ENCODE measurements at regions not wholly inside any gene's neighbourhood (a gene's known extent, or its start where the extent isn't known, plus 50 kb on each side); places are given as distances from the start of the nearest gene placed in this dataset.

- no peaks in the 10 kb centered on the region for H3K36me3 ChIP-seq (ENCODE audit: control insufficient read depth in 2 of 2, insufficient read depth in 2 of 2, low read length in 1 of 2)
- WGBS, 2 donors = 69 to 77% methylated on average over 2 of the region's 2 CpGs
- H3K4me3 ChIP-seq (ENCODE audit: low read depth in 1 of 2, low read length in 2 of 2) = no peak overlapping the region
- H3K9me3 ChIP-seq (ENCODE audit: control insufficient read depth in 2 of 2, insufficient read depth in 1 of 2, low read depth in 1 of 2, low read length in 1 of 2) = no peaks in the 10 kb centered on the region
- no peaks in the 10 kb centered on the region for H3K27me3 ChIP-seq (ENCODE audit: control insufficient read depth in 1 of 2, insufficient read depth in 2 of 2, low read length in 2 of 2)
- peaks cover 0 to 5% of the 10 kb centered on the region in 2 donors for H3K4me1 ChIP-seq (ENCODE audit: control insufficient read depth in 2 of 2, insufficient read depth in 2 of 2, low read length in 1 of 2)
- H3K27ac ChIP-seq (ENCODE audit: low read depth in 2 of 2, low read length in 1 of 2) = no peak overlapping the region
These were observed 112.8 kb downstream of the C1D start for GRCh38 chr2:67950018-67950417.

DNA sequence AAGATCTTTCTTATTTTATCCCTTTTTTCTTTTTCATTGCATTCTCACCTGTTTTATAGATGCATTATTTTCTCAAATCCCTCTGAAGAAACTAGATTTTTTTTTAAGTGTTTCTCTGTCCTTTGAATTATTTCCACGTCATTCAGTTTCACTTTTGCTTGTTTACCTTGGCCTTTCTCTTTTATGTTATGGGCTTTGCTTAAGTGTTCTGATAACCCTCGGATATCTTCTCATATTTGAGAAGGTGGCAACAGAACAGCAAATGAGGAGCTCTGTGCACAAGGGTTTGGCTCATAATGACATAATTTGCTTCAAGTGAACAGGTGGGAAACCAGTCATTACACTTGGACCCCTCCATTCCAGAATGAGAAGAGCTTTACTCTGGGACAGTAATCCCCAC lies 111.9 kb downstream of the C1D start:
- Histone ChIP-seq H3K9me3 (ENCODE audit: control insufficient read depth in 2 of 2, insufficient read depth in 1 of 2, low read depth in 1 of 2, low read length in 1 of 2) (no peaks in the 10 kb centered on the region), H3K27ac (ENCODE audit: low read depth in 2 of 2, low read length in 1 of 2) (no peak overlapping the region), H3K36me3 (ENCODE audit: control insufficient read depth in 2 of 2, insufficient read depth in 2 of 2, low read length in 1 of 2) (no peaks in the 10 kb centered on the region), H3K4me3 (ENCODE audit: low read depth in 1 of 2, low read length in 2 of 2) (no peak overlapping the region), H3K27me3 (ENCODE audit: control insufficient read depth in 1 of 2, insufficient read depth in 2 of 2, low read length in 2 of 2) (no peaks in the 10 kb centered on the region), H3K4me1 (ENCODE audit: control insufficient read depth in 2 of 2, insufficient read depth in 2 of 2, low read length in 1 of 2) (peaks cover 0 to 5% of the 10 kb centered on the region in 2 donors)
- 26 to 27% methylated on average over 2 of the region's 2 CpGs for WGBS, 2 donors

GRCh38 chr2:67952066-67952465 lies 110.7 kb downstream of the C1D start:
- peaks cover 0 to under 1% of the 10 kb centered on the region in 2 donors for H3K9me3 ChIP-seq (ENCODE audit: control insufficient read depth in 2 of 2, insufficient read depth in 1 of 2, low read depth in 1 of 2, low read length in 1 of 2)
- H3K27me3 ChIP-seq (ENCODE audit: control insufficient read depth in 1 of 2, insufficient read depth in 2 of 2, low read length in 2 of 2) = no peaks in the 10 kb centered on the region
- no peak overlapping the region for H3K4me3 ChIP-seq (ENCODE audit: low read depth in 1 of 2, low read length in 2 of 2)
- 55 to 68% methylated on average over 4 of the region's 4 CpGs for WGBS, 2 donors
- no peaks in the 10 kb centered on the region for H3K36me3 ChIP-seq (ENCODE audit: control insufficient read depth in 2 of 2, insufficient read depth in 2 of 2, low read length in 1 of 2)
- no peak overlapping the region for H3K27ac ChIP-seq (ENCODE audit: low read depth in 2 of 2, low read length in 1 of 2)
- H3K4me1 ChIP-seq (ENCODE audit: control insufficient read depth in 2 of 2, insufficient read depth in 2 of 2, low read length in 1 of 2) = peaks cover 0 to 5% of the 10 kb centered on the region in 2 donors

- Histone ChIP-seq H3K9me3 (ENCODE audit: control insufficient read depth in 2 of 2, insufficient read depth in 1 of 2, low read depth in 1 of 2, low read length in 1 of 2) (peaks cover 0 to 3% of the 10 kb centered on the region in 2 donors), H3K36me3 (ENCODE audit: control insufficient read depth in 2 of 2, insufficient read depth in 2 of 2, low read length in 1 of 2) (no peaks in the 10 kb centered on the region), H3K4me1 (ENCODE audit: control insufficient read depth in 2 of 2, insufficient read depth in 2 of 2, low read length in 1 of 2) (peaks cover 0 to 5% of the 10 kb centered on the region in 2 donors), H3K27me3 (ENCODE audit: control insufficient read depth in 1 of 2, insufficient read depth in 2 of 2, low read length in 2 of 2) (no peaks in the 10 kb centered on the region), H3K27ac (ENCODE audit: low read depth in 2 of 2, low read length in 1 of 2) (no peak overlapping the region), H3K4me3 (ENCODE audit: low read depth in 1 of 2, low read length in 2 of 2) (no peak overlapping the region)
- 37 to 39% methylated on average over 6 of the region's 6 CpGs for WGBS, 2 donors
These were observed 108.6 kb downstream of the C1D start for GRCh38 chr2:67954093-67954748.

GRCh38 chr2:67955748-67956603 lies 106.8 kb downstream of the C1D start:
- Histone ChIP-seq H3K27me3 (ENCODE audit: control insufficient read depth in 1 of 2, insufficient read depth in 2 of 2, low read length in 2 of 2) (no peaks in the 10 kb centered on the region), H3K4me1 (ENCODE audit: control insufficient read depth in 2 of 2, insufficient read depth in 2 of 2, low read length in 1 of 2) (peaks cover 0 to 5% of the 10 kb centered on the region in 2 donors), H3K27ac (ENCODE audit: low read depth in 2 of 2, low read length in 1 of 2) (no peak overlapping the region), H3K36me3 (ENCODE audit: control insufficient read depth in 2 of 2, insufficient read depth in 2 of 2, low read length in 1 of 2) (no peaks in the 10 kb centered on the region), H3K9me3 (ENCODE audit: control insufficient read depth in 2 of 2, insufficient read depth in 1 of 2, low read depth in 1 of 2, low read length in 1 of 2) (peaks cover 0 to 3% of the 10 kb centered on the region in 2 donors), H3K4me3 (ENCODE audit: low read depth in 1 of 2, low read length in 2 of 2) (no peak overlapping the region)
- 53 to 65% methylated on average over 7 of the region's 7 CpGs for WGBS, 2 donors

DNA sequence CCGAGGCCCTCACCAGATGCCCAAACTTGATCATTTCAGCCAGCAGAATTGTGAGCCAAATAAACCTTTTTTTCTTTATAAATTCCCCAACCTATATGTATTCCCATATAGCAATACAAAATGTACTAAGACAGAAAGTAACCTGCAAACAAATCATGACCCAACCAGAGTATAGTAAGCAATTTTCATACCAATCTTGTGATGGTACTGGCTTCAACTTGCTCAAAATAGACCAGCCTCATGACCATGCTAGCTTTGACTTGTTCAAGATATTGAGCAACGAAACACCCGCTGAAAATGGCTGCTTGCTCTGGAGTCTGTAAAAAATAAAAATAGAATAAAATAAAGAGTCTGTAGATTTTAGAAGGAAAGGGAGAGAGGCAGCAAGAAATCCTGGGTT lies 97.6 kb downstream of the C1D start:
- peaks cover 0 to 2% of the 10 kb centered on the region in 2 donors for H3K9me3 ChIP-seq (ENCODE audit: control insufficient read depth in 2 of 2, insufficient read depth in 1 of 2, low read depth in 1 of 2, low read length in 1 of 2)
- no peaks in the 10 kb centered on the region for H3K36me3 ChIP-seq (ENCODE audit: control insufficient read depth in 2 of 2, insufficient read depth in 2 of 2, low read length in 1 of 2)
- H3K27me3 ChIP-seq (ENCODE audit: control insufficient read depth in 1 of 2, insufficient read depth in 2 of 2, low read length in 2 of 2) = peaks cover 0 to 2% of the 10 kb centered on the region in 2 donors
- no peaks in the 10 kb centered on the region for H3K4me1 ChIP-seq (ENCODE audit: control insufficient read depth in 2 of 2, insufficient read depth in 2 of 2, low read length in 1 of 2)
- H3K4me3 ChIP-seq (ENCODE audit: low read depth in 1 of 2, low read length in 2 of 2) = no peak overlapping the region
- WGBS, 2 donors = 53 to 67% methylated on average over 3 of the region's 3 CpGs
- H3K27ac ChIP-seq (ENCODE audit: low read depth in 2 of 2, low read length in 1 of 2) = no peak overlapping the region

- Histone ChIP-seq H3K9me3 (ENCODE audit: control insufficient read depth in 2 of 2, insufficient read depth in 1 of 2, low read depth in 1 of 2, low read length in 1 of 2) (no peaks in the 10 kb centered on the region), H3K4me3 (ENCODE audit: low read depth in 1 of 2, low read length in 2 of 2) (no peak overlapping the region), H3K27me3 (ENCODE audit: control insufficient read depth in 1 of 2, insufficient read depth in 2 of 2, low read length in 2 of 2) (no peaks in the 10 kb centered on the region), H3K36me3 (ENCODE audit: control insufficient read depth in 2 of 2, insufficient read depth in 2 of 2, low read length in 1 of 2) (no peaks in the 10 kb centered on the region), H3K4me1 (ENCODE audit: control insufficient read depth in 2 of 2, insufficient read depth in 2 of 2, low read length in 1 of 2) (no peaks in the 10 kb centered on the region), H3K27ac (ENCODE audit: low read depth in 2 of 2, low read length in 1 of 2) (no peak overlapping the region)
These were observed 92.7 kb downstream of the C1D start for GRCh38 chr2:67970071-67970470.

- WGBS, 2 donors = 91 to 97% methylated on average over 3 of the region's 3 CpGs
- Histone ChIP-seq H3K4me3 (ENCODE audit: low read depth in 1 of 2, low read length in 2 of 2) (no peak overlapping the region), H3K27ac (ENCODE audit: low read depth in 2 of 2, low read length in 1 of 2) (no peak overlapping the region), H3K36me3 (ENCODE audit: control insufficient read depth in 2 of 2, insufficient read depth in 2 of 2, low read length in 1 of 2) (no peaks in the 10 kb centered on the region), H3K9me3 (ENCODE audit: control insufficient read depth in 2 of 2, insufficient read depth in 1 of 2, low read depth in 1 of 2, low read length in 1 of 2) (no peaks in the 10 kb centered on the region), H3K27me3 (ENCODE audit: control insufficient read depth in 1 of 2, insufficient read depth in 2 of 2, low read length in 2 of 2) (no peaks in the 10 kb centered on the region), H3K4me1 (ENCODE audit: control insufficient read depth in 2 of 2, insufficient read depth in 2 of 2, low read length in 1 of 2) (no peaks in the 10 kb centered on the region)
These were observed 92.3 kb downstream of the C1D start for GRCh38 chr2:67970542-67970941.

DNA sequence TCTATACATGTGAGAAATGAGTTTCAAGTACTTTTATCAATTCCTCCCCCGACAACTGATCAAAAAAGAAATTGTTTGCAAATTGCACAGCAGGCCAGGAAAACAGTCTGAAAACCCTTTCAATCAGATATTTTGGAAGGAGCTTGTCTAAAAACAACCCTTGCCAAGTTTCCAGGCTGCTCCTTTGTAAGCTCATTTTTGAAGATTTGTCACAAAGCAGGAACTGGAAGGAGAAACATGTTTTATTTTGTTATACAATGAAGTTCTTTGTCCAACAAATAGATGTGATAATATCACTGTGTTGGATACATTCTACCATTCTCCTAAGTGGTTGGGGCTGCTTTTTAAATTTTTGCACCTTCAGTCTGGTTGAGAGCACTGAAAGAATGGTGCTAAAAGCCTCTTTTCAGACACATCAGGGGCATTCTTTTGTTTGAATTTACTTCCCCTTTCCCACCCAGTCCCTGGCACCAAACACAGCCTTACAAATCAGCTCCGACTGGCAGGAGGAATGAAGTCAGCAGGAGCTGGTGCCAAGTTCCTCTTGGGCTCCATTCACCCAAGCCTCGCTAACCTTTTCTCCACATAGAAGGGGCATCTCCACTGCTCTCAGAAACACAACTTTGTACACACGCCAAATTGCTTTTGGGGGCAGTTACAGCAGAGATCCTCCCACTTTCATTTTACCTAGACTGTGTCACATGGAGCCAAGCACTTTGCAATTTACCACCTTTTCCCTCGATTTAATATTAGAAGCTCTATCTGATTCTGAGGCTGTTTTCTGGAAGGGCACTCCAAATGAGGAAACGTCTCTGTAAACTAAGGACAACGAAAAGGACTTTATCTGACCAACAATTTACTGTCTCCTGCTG lies 88.0 kb downstream of the C1D start:
- Histone ChIP-seq H3K27ac (ENCODE audit: low read depth in 2 of 2, low read length in 1 of 2) (peak overlapping the region in 1 of 2 donors; percentile 60), H3K4me1 (ENCODE audit: control insufficient read depth in 2 of 2, insufficient read depth in 2 of 2, low read length in 1 of 2) (no peaks in the 10 kb centered on the region), H3K4me3 (ENCODE audit: low read depth in 1 of 2, low read length in 2 of 2) (no peak overlapping the region), H3K9me3 (ENCODE audit: control insufficient read depth in 2 of 2, insufficient read depth in 1 of 2, low read depth in 1 of 2, low read length in 1 of 2) (no peaks in the 10 kb centered on the region), H3K27me3 (ENCODE audit: control insufficient read depth in 1 of 2, insufficient read depth in 2 of 2, low read length in 2 of 2) (no peaks in the 10 kb centered on the region), H3K36me3 (ENCODE audit: control insufficient read depth in 2 of 2, insufficient read depth in 2 of 2, low read length in 1 of 2) (no peaks in the 10 kb centered on the region)
- WGBS, 2 donors = 19 to 26% methylated on average over 7 of the region's 7 CpGs

Measured in esophagus (tissue), 2 donors.